ENCODE measurements at regions not wholly inside any gene's neighbourhood (a gene's known extent, or its start where the extent isn't known, plus 50 kb on each side); places are given as distances from the start of the nearest gene placed in this dataset.

DNA sequence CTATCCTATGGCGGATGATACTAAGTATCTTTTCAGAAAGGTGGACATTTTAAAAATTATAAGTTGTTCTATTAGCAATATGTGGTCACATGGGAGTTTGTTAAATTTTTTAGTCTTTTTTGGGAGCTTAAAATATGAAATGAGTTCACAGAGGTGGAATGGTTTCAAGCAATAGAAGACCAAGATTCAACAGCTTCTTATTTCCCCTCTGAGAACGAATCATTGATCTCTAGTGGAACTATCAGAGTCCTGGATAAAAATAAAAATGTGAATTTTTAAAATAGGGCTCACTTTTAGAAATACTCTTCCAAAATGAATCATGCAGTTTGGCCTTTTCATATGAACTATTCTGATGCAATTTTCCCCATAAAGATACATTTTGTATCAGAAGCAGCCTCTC, 467.7 kb upstream of the KLF6 start:
- Histone ChIP-seq H3K4me1 (ENCODE audit: control insufficient read depth in 2 of 2, insufficient read depth in 2 of 2, low read length in 2 of 2) (no peaks in the 10 kb centered on the region), H3K9ac (ENCODE audit: low read length) (no peak overlapping the region), H3K27me3 (replicated peaks in 1 of 4; ENCODE audit: control extremely low read depth in 1 of 4, control insufficient read depth in 3 of 4, insufficient read depth in 4 of 4, low read length in 3 of 4) (peaks cover 0 to 6% (median 0%) of the 10 kb centered on the region in 4 experiments), H3K4me3 (ENCODE audit: control extremely low read depth in 1 of 5, extremely low read depth in 1 of 5, insufficient read depth in 1 of 5, low read depth in 2 of 5, low read length in 4 of 5) (no peak overlapping the region), H3K27ac (ENCODE audit: low read length in 2 of 2) (no peak overlapping the region), H2AFZ (ENCODE audit: insufficient read depth, low read depth, low read length, poor library complexity, severe bottlenecking) (no peak overlapping the region), H3K79me2 (ENCODE audit: control insufficient read depth, insufficient read depth, low read length) (no peaks in the 10 kb centered on the region), H3K4me2 (replicated peaks; ENCODE audit: low read depth, low read length, poor library complexity, severe bottlenecking) (no peak overlapping the region), H3K36me3 (replicated peaks in 1 of 2; ENCODE audit: control extremely low read depth in 1 of 2, control insufficient read depth in 1 of 2, extremely low read depth in 1 of 2, insufficient read depth in 2 of 2, low read length in 1 of 2) (no peaks in the 10 kb centered on the region), H4K20me1 (ENCODE audit: control insufficient read depth, insufficient read depth, low read length, poor library complexity, severe bottlenecking) (no peaks in the 10 kb centered on the region), H3K9me3 (ENCODE audit: control extremely low read depth in 1 of 3, control insufficient read depth in 2 of 3, insufficient read depth in 1 of 3, low read length in 2 of 3) (no peaks in the 10 kb centered on the region)
- Mint-ChIP-seq H3K27me3 (peaks cover 4% of the 10 kb centered on the region), H3K27ac (no peak overlapping the region), H3K9me3 (ENCODE audit: insufficient read depth) (no peaks in the 10 kb centered on the region), H3K4me1 (no peaks in the 10 kb centered on the region), H3K4me3 (no peak overlapping the region)
- POLR2A ChIA-PET, result no interaction called here
- TF ChIP-seq, protein P1, sequence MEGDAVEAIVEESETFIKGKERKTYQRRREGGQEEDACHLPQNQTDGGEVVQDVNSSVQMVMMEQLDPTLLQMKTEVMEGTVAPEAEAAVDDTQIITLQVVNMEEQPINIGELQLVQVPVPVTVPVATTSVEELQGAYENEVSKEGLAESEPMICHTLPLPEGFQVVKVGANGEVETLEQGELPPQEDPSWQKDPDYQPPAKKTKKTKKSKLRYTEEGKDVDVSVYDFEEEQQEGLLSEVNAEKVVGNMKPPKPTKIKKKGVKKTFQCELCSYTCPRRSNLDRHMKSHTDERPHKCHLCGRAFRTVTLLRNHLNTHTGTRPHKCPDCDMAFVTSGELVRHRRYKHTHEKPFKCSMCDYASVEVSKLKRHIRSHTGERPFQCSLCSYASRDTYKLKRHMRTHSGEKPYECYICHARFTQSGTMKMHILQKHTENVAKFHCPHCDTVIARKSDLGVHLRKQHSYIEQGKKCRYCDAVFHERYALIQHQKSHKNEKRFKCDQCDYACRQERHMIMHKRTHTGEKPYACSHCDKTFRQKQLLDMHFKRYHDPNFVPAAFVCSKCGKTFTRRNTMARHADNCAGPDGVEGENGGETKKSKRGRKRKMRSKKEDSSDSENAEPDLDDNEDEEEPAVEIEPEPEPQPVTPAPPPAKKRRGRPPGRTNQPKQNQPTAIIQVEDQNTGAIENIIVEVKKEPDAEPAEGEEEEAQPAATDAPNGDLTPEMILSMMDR (IDR thresholded peaks at IDR 0.05), result no peak
- no peak for TF ChIP-seq EZH2 (IDR thresholded peaks at IDR 0.05; ENCODE audit: borderline replicate concordance, insufficient read depth, low read depth, low read length, poor library complexity, severe bottlenecking)
- intact Hi-C loops (cut with micrococcal nuclease), result no loop called here
- DNase-seq, result no peak
- ATAC-seq (ENCODE audit: low read depth), result no peak
- WGBS (ENCODE audit: insufficient coverage), result no CpG with 5 or more reads among the region's 2 CpGs
- CTCF ChIA-PET, result no interaction called here

DNA sequence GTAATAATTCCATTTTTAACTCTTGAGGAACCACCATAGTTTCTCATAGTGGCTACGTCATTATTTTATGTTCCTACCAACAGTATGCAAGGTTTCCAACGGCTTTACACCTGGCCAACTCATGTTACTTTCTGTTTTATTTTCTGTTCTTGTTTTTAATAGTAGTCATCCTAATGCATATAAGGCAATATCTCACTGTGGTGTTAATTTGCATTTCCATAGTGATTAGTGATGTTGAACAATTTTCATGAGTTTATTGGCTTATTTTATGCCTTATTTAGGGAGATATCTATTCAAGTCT, 465.5 kb upstream of the KLF6 start:
- Histone ChIP-seq H3K36me3 (replicated peaks in 1 of 2; ENCODE audit: control extremely low read depth in 1 of 2, control insufficient read depth in 1 of 2, extremely low read depth in 1 of 2, insufficient read depth in 2 of 2, low read length in 1 of 2) (no peaks in the 10 kb centered on the region), H2AFZ (ENCODE audit: insufficient read depth, low read depth, low read length, poor library complexity, severe bottlenecking) (no peak overlapping the region), H3K4me3 (ENCODE audit: control extremely low read depth in 1 of 5, extremely low read depth in 1 of 5, insufficient read depth in 1 of 5, low read depth in 2 of 5, low read length in 4 of 5) (no peak overlapping the region), H3K79me2 (ENCODE audit: control insufficient read depth, insufficient read depth, low read length) (no peaks in the 10 kb centered on the region), H3K9me3 (ENCODE audit: control extremely low read depth in 1 of 3, control insufficient read depth in 2 of 3, insufficient read depth in 1 of 3, low read length in 2 of 3) (no peaks in the 10 kb centered on the region), H4K20me1 (ENCODE audit: control insufficient read depth, insufficient read depth, low read length, poor library complexity, severe bottlenecking) (no peaks in the 10 kb centered on the region), H3K27me3 (replicated peaks in 1 of 4; ENCODE audit: control extremely low read depth in 1 of 4, control insufficient read depth in 3 of 4, insufficient read depth in 4 of 4, low read length in 3 of 4) (peaks cover 0 to 6% (median 0%) of the 10 kb centered on the region in 4 experiments), H3K4me1 (ENCODE audit: control insufficient read depth in 2 of 2, insufficient read depth in 2 of 2, low read length in 2 of 2) (no peaks in the 10 kb centered on the region), H3K4me2 (replicated peaks; ENCODE audit: low read depth, low read length, poor library complexity, severe bottlenecking) (no peak overlapping the region), H3K9ac (ENCODE audit: low read length) (no peak overlapping the region), H3K27ac (ENCODE audit: low read length in 2 of 2) (no peak overlapping the region)
- intact Hi-C loops (cut with micrococcal nuclease), result no loop called here
- Mint-ChIP-seq H3K4me1 (peaks cover 14% of the 10 kb centered on the region), H3K4me3 (no peak overlapping the region), H3K27ac (no peak overlapping the region), H3K9me3 (ENCODE audit: insufficient read depth) (no peaks in the 10 kb centered on the region), H3K27me3 (peaks cover 4% of the 10 kb centered on the region)
- no CpG with 5 or more reads among the region's 2 CpGs for WGBS (ENCODE audit: insufficient coverage)
- ChIA-PET POLR2A (no interaction called here), CTCF (interaction anchor here (1.3 kb wide), 1 partner anchor 11 kb away, joined by 3 read pairs; no protein-coding TSS in a partner anchor)
- TF ChIP-seq, protein P1 (IDR thresholded peaks at IDR 0.05), result no peak
- no peak for TF ChIP-seq EZH2 (IDR thresholded peaks at IDR 0.05; ENCODE audit: borderline replicate concordance, insufficient read depth, low read depth, low read length, poor library complexity, severe bottlenecking)
- ATAC-seq (ENCODE audit: low read depth), result no peak
- DNase-seq, result no peak

Data from B cell (primary cell).